ENCODE measurements at regions not wholly inside any gene's neighbourhood (a gene's known extent, or its start where the extent isn't known, plus 50 kb on each side); places are given as distances from the start of the nearest gene placed in this dataset.

GRCh38 chr11:23723861-23724260, 773.0 kb upstream of the LUZP2 start:
- no peaks in the 10 kb centered on the region for H3K36me3 ChIP-seq
- H3K4me3 ChIP-seq = no peak overlapping the region
- intact Hi-C loops (cut with DNase I; ENCODE audit: low total_unique reads) = no loop called here
- no peaks in the 10 kb centered on the region for H3K27me3 ChIP-seq
- TF ChIP-seq CTCF (IDR thresholded peaks at IDR 0.05) = no peak
- no peak for DNase-seq
- H3K27ac ChIP-seq = no peak overlapping the region
- H3K9me3 ChIP-seq = no peaks in the 10 kb centered on the region
- no peaks in the 10 kb centered on the region for H3K4me1 ChIP-seq

GRCh38 chr11:23725752-23726151, 771.1 kb upstream of the LUZP2 start:
- Histone ChIP-seq H3K9me3 (no peaks in the 10 kb centered on the region), H3K4me3 (no peak overlapping the region), H3K36me3 (no peaks in the 10 kb centered on the region), H3K27ac (no peak overlapping the region), H3K27me3 (no peaks in the 10 kb centered on the region), H3K4me1 (no peaks in the 10 kb centered on the region)
- intact Hi-C loops (cut with DNase I; ENCODE audit: low total_unique reads) = no loop called here
- TF ChIP-seq CTCF (IDR thresholded peaks at IDR 0.05) = no peak
- no peak for DNase-seq

GRCh38 chr11:23727387-23727786, 769.5 kb upstream of the LUZP2 start:
- H3K4me3 ChIP-seq = no peak overlapping the region
- no peaks in the 10 kb centered on the region for H3K4me1 ChIP-seq
- no peaks in the 10 kb centered on the region for H3K36me3 ChIP-seq
- intact Hi-C loops (cut with DNase I; ENCODE audit: low total_unique reads) = no loop called here
- H3K9me3 ChIP-seq = no peaks in the 10 kb centered on the region
- DNase-seq = no peak
- H3K27me3 ChIP-seq = no peaks in the 10 kb centered on the region
- no peak for TF ChIP-seq CTCF (IDR thresholded peaks at IDR 0.05)
- no peak overlapping the region for H3K27ac ChIP-seq

- Histone ChIP-seq H3K4me3 (no peak overlapping the region), H3K9me3 (no peaks in the 10 kb centered on the region), H3K4me1 (no peaks in the 10 kb centered on the region), H3K27ac (no peak overlapping the region), H3K36me3 (no peaks in the 10 kb centered on the region), H3K27me3 (no peaks in the 10 kb centered on the region)
- TF ChIP-seq CTCF (IDR thresholded peaks at IDR 0.05) = no peak
- no peak for DNase-seq
- intact Hi-C loops (cut with DNase I; ENCODE audit: low total_unique reads) = no loop called here
Measured at GRCh38 chr11:23727794-23728193, 769.1 kb upstream of the LUZP2 start.

GRCh38 chr11:23729088-23729487, 767.8 kb upstream of the LUZP2 start:
- intact Hi-C loops (cut with DNase I; ENCODE audit: low total_unique reads) = no loop called here
- TF ChIP-seq CTCF (IDR thresholded peaks at IDR 0.05) = no peak
- DNase-seq = no peak
- H3K4me3 ChIP-seq = no peak overlapping the region
- H3K27ac ChIP-seq = no peak overlapping the region
- no peaks in the 10 kb centered on the region for H3K36me3 ChIP-seq
- H3K4me1 ChIP-seq = no peaks in the 10 kb centered on the region
- no peaks in the 10 kb centered on the region for H3K9me3 ChIP-seq
- H3K27me3 ChIP-seq = no peaks in the 10 kb centered on the region

- no peak for DNase-seq
- no peak overlapping the region for H3K4me3 ChIP-seq
- intact Hi-C loops (cut with DNase I; ENCODE audit: low total_unique reads) = no loop called here
- H3K27me3 ChIP-seq = no peaks in the 10 kb centered on the region
- no peak for TF ChIP-seq CTCF (IDR thresholded peaks at IDR 0.05)
- H3K36me3 ChIP-seq = no peaks in the 10 kb centered on the region
- no peaks in the 10 kb centered on the region for H3K4me1 ChIP-seq
- no peak overlapping the region for H3K27ac ChIP-seq
- H3K9me3 ChIP-seq = no peaks in the 10 kb centered on the region
Measured at GRCh38 chr11:23730307-23730998, 766.4 kb upstream of the LUZP2 start.

Measured in tibial artery (tissue), 4 donors.